ENCODE measurements at regions not wholly inside any gene's neighbourhood (a gene's known extent, or its start where the extent isn't known, plus 50 kb on each side); places are given as distances from the start of the nearest gene placed in this dataset.

DNA sequence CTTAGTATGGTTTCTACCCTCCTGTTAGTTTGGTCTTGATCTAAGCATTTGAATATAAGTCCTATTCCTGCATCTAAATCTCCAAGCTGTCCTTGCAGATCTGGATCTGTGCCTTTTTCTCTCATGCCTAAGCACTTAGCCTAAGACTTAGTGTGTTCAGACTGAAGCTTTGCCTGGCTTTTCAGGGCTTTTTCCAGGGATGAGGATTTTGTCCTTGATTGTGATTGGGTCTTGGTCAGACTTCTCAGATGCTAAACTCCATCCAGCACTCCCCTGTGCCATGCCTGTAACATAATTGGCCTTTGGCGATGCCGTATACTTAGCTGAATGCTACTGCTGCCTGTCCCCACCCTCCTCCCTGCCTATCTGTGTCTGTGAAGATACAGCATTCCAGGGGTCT, 98.1 kb upstream of the NRIP1 start:
- peaks cover 12% of the 10 kb centered on the region for H3K4me1 ChIP-seq (ENCODE audit: low read depth, poor library complexity, severe bottlenecking)
- no peak overlapping the region for H3K9ac ChIP-seq
- no peak overlapping the region for H2AFZ ChIP-seq (ENCODE audit: low read depth)
- no peaks in the 10 kb centered on the region for H3K27me3 ChIP-seq (ENCODE audit: insufficient read depth, low read depth)
- no peak overlapping the region for H3K27ac ChIP-seq
- H4K20me1 ChIP-seq (ENCODE audit: insufficient read depth): no peaks in the 10 kb centered on the region
- no peak overlapping the region for H3K4me2 ChIP-seq
- H3K36me3 ChIP-seq (ENCODE audit: insufficient read depth): no peaks in the 10 kb centered on the region
- TF ChIP-seq, protein P1, sequence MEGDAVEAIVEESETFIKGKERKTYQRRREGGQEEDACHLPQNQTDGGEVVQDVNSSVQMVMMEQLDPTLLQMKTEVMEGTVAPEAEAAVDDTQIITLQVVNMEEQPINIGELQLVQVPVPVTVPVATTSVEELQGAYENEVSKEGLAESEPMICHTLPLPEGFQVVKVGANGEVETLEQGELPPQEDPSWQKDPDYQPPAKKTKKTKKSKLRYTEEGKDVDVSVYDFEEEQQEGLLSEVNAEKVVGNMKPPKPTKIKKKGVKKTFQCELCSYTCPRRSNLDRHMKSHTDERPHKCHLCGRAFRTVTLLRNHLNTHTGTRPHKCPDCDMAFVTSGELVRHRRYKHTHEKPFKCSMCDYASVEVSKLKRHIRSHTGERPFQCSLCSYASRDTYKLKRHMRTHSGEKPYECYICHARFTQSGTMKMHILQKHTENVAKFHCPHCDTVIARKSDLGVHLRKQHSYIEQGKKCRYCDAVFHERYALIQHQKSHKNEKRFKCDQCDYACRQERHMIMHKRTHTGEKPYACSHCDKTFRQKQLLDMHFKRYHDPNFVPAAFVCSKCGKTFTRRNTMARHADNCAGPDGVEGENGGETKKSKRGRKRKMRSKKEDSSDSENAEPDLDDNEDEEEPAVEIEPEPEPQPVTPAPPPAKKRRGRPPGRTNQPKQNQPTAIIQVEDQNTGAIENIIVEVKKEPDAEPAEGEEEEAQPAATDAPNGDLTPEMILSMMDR (conservative IDR thresholded peaks at IDR 0.05; ENCODE audit: low read depth, low read length): no peak
- H3K4me3 ChIP-seq (IDR thresholded peaks at IDR 0.05; ENCODE audit: insufficient read depth, low read depth, low read length): no peak overlapping the region
- H3K79me2 ChIP-seq (ENCODE audit: insufficient read depth, low read depth): no peaks in the 10 kb centered on the region

DNA sequence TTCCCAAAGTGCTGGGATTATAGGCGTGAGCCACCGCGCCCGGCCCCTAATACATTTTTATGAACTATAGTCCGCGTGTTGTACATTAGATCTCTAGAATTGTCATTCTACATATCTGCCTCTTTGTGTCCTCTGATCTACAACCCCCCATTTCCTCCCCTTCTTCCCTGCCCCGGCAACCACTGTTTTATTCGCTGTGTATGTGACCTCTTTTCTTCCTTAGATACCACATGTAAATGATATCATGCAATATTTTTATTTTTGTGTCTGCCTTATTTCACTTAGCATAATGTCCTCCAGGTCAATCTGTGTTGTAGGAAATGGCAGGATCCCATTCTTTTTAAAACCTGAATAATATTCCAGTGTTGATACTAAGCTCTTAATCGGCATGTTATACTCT, 99.5 kb upstream of the NRIP1 start:
- Histone ChIP-seq H3K4me1 (ENCODE audit: low read depth, poor library complexity, severe bottlenecking) (peaks cover 8% of the 10 kb centered on the region), H3K4me3 (IDR thresholded peaks at IDR 0.05; ENCODE audit: insufficient read depth, low read depth, low read length) (no peak overlapping the region), H2AFZ (ENCODE audit: low read depth) (no peak overlapping the region), H3K27me3 (ENCODE audit: insufficient read depth, low read depth) (no peaks in the 10 kb centered on the region), H3K36me3 (ENCODE audit: insufficient read depth) (no peaks in the 10 kb centered on the region), H3K27ac (no peak overlapping the region), H3K9ac (no peak overlapping the region), H4K20me1 (ENCODE audit: insufficient read depth) (no peaks in the 10 kb centered on the region), H3K79me2 (ENCODE audit: insufficient read depth, low read depth) (no peaks in the 10 kb centered on the region), H3K4me2 (no peak overlapping the region)
- TF ChIP-seq, protein P1 (conservative IDR thresholded peaks at IDR 0.05; ENCODE audit: low read depth, low read length): no peak

DNA sequence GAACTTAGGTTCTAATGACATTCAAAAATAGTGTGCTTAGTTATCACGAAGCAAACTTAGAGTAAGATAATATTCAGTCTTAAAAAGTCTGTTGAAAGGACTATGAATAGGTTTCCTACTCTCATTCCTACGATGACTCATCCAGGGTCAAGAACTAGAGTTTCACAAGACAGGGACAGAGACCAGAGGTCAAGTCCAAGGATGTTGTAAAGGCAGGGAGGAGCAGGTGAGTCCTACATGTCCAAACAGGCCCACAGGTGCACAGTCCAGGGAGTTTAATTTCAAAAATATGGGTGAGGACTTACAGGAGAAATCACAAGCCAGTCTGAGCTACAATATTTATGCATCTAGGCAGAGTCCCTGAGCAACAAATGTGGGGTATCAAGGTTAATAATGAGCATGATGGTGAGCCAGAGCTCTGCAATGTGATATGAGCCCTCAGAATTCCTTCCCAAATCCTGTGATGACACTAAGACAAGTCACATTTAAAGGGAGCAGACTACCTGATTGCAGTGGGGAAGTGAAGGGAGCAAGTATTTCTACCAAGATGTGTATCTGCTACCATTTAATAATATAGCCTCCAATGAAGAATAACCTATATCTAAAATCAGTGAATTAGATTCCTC, 100.0 kb upstream of the NRIP1 start:
- H3K79me2 ChIP-seq (ENCODE audit: insufficient read depth, low read depth): no peaks in the 10 kb centered on the region
- no peaks in the 10 kb centered on the region for H4K20me1 ChIP-seq (ENCODE audit: insufficient read depth)
- no peaks in the 10 kb centered on the region for H3K27me3 ChIP-seq (ENCODE audit: insufficient read depth, low read depth)
- no peak overlapping the region for H3K4me3 ChIP-seq (IDR thresholded peaks at IDR 0.05; ENCODE audit: insufficient read depth, low read depth, low read length)
- H3K27ac ChIP-seq: no peak overlapping the region
- no peak overlapping the region for H2AFZ ChIP-seq (ENCODE audit: low read depth)
- peaks cover 3% of the 10 kb centered on the region for H3K4me1 ChIP-seq (ENCODE audit: low read depth, poor library complexity, severe bottlenecking)
- H3K36me3 ChIP-seq (ENCODE audit: insufficient read depth): no peaks in the 10 kb centered on the region
- no peak overlapping the region for H3K4me2 ChIP-seq
- TF ChIP-seq, protein P1 (conservative IDR thresholded peaks at IDR 0.05; ENCODE audit: low read depth, low read length): no peak
- no peak overlapping the region for H3K9ac ChIP-seq

DNA sequence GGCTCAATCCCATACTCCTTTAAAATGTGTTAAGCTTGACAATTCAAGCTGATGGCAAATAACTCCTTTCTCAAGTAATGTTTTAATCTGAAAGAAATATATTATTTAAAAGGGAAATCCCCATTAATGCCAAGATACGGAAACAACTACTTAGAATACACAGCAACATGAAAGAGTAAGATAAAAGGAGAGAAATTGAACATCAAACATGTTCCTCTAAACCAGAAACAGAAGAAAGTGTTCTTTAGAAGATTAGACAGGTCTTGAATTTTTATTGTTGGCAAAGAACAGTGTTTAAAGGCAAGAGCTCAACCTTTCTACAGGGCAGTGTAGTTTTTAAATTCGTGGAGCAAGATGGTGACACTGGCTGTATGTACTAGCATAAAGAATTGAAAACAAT, 105.8 kb upstream of the NRIP1 start:
- Histone ChIP-seq H3K4me2 (no peak overlapping the region), H3K4me1 (ENCODE audit: low read depth, poor library complexity, severe bottlenecking) (no peaks in the 10 kb centered on the region), H3K4me3 (IDR thresholded peaks at IDR 0.05; ENCODE audit: insufficient read depth, low read depth, low read length) (no peak overlapping the region), H2AFZ (ENCODE audit: low read depth) (no peak overlapping the region), H4K20me1 (ENCODE audit: insufficient read depth) (no peaks in the 10 kb centered on the region), H3K9ac (no peak overlapping the region), H3K27me3 (ENCODE audit: insufficient read depth, low read depth) (no peaks in the 10 kb centered on the region), H3K27ac (no peak overlapping the region), H3K79me2 (ENCODE audit: insufficient read depth, low read depth) (no peaks in the 10 kb centered on the region), H3K36me3 (ENCODE audit: insufficient read depth) (no peaks in the 10 kb centered on the region)
- TF ChIP-seq, protein P1 (conservative IDR thresholded peaks at IDR 0.05; ENCODE audit: low read depth, low read length): no peak

Measured in KMS-11 (cell line).